ENCODE measurements at regions not wholly inside any gene's neighbourhood (a gene's known extent, or its start where the extent isn't known, plus 50 kb on each side); places are given as distances from the start of the nearest gene placed in this dataset.

- H3K9me3 ChIP-seq, result no peaks in the 10 kb centered on the region
Measured at GRCh38 chr6:142002825-142003405, 129.8 kb upstream of the GJE1 start.

GRCh38 chr6:141996823-141997222, 135.9 kb upstream of the GJE1 start:
- H3K27ac ChIP-seq, result no peak overlapping the region

More at GRCh38 chr6:142002825-142003405, 129.8 kb upstream of the GJE1 start:
- Histone ChIP-seq H3K27me3 (no peaks in the 10 kb centered on the region), H3K4me3 (no peak overlapping the region), H3K36me3 (no peaks in the 10 kb centered on the region), H3K4me1 (no peaks in the 10 kb centered on the region), H3K27ac (no peak overlapping the region)
- no peak for TF ChIP-seq POLR2A (IDR thresholded peaks at IDR 0.05)
- TF ChIP-seq, protein P1, sequence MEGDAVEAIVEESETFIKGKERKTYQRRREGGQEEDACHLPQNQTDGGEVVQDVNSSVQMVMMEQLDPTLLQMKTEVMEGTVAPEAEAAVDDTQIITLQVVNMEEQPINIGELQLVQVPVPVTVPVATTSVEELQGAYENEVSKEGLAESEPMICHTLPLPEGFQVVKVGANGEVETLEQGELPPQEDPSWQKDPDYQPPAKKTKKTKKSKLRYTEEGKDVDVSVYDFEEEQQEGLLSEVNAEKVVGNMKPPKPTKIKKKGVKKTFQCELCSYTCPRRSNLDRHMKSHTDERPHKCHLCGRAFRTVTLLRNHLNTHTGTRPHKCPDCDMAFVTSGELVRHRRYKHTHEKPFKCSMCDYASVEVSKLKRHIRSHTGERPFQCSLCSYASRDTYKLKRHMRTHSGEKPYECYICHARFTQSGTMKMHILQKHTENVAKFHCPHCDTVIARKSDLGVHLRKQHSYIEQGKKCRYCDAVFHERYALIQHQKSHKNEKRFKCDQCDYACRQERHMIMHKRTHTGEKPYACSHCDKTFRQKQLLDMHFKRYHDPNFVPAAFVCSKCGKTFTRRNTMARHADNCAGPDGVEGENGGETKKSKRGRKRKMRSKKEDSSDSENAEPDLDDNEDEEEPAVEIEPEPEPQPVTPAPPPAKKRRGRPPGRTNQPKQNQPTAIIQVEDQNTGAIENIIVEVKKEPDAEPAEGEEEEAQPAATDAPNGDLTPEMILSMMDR (IDR thresholded peaks at IDR 0.05), result no peak
- no peak for DNase-seq

GRCh38 chr6:141992109-141992508, 140.6 kb upstream of the GJE1 start:
- DNase-seq, result no peak
- no peaks in the 10 kb centered on the region for H3K36me3 ChIP-seq
- no peaks in the 10 kb centered on the region for H3K9me3 ChIP-seq
- H3K27ac ChIP-seq, result no peak overlapping the region
- TF ChIP-seq, protein P1 (IDR thresholded peaks at IDR 0.05), result no peak
- H3K27me3 ChIP-seq, result no peaks in the 10 kb centered on the region
- H3K4me1 ChIP-seq, result no peaks in the 10 kb centered on the region
- H3K4me3 ChIP-seq, result no peak overlapping the region

More at GRCh38 chr6:141996823-141997222, 135.9 kb upstream of the GJE1 start:
- no peaks in the 10 kb centered on the region for H3K4me1 ChIP-seq
- H3K27me3 ChIP-seq, result no peaks in the 10 kb centered on the region
- no peaks in the 10 kb centered on the region for H3K9me3 ChIP-seq
- H3K36me3 ChIP-seq, result no peaks in the 10 kb centered on the region
- no peak overlapping the region for H3K4me3 ChIP-seq
- no peak for DNase-seq
- TF ChIP-seq POLR2A (IDR thresholded peaks at IDR 0.05), result no peak
- TF ChIP-seq, protein P1 (IDR thresholded peaks at IDR 0.05), result no peak

DNA sequence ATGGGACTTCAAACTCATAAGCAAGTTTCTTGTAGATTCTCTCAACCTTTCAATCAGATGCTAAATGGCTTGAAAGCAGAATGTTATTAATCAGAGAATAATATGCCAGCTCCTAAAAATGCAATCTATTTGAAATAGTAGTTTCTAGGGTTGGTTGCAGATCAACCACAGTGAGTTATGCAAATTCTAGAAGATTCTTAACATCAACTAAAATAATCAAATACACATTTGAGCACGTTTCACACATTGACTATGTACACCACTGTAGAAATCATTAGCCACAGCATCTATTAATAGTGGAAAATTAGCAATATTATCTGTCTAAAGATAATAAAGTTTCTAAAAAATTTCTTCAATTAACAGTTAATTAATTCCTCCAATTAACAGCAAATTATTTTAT, 141.9 kb upstream of the GJE1 start:
- TF ChIP-seq POLR2A (IDR thresholded peaks at IDR 0.05), result no peak
- TF ChIP-seq, protein P1 (IDR thresholded peaks at IDR 0.05), result no peak
- Histone ChIP-seq H3K36me3 (no peaks in the 10 kb centered on the region), H3K4me1 (no peaks in the 10 kb centered on the region), H3K27me3 (no peaks in the 10 kb centered on the region), H3K27ac (no peak overlapping the region), H3K9me3 (no peaks in the 10 kb centered on the region), H3K4me3 (no peak overlapping the region)
- no peak for DNase-seq

GRCh38 chr6:141989706-141989959, 143.1 kb upstream of the GJE1 start:
- TF ChIP-seq, protein P1 (IDR thresholded peaks at IDR 0.05), result no peak
- TF ChIP-seq POLR2A (IDR thresholded peaks at IDR 0.05), result no peak
- Histone ChIP-seq H3K27ac (no peak overlapping the region), H3K36me3 (no peaks in the 10 kb centered on the region), H3K4me1 (no peaks in the 10 kb centered on the region), H3K9me3 (no peaks in the 10 kb centered on the region), H3K27me3 (no peaks in the 10 kb centered on the region), H3K4me3 (no peak overlapping the region)
- no peak for DNase-seq

Data from Peyer's patch (tissue), 4 donors.